ENCODE measurements at regions not wholly inside any gene's neighbourhood (a gene's known extent, or its start where the extent isn't known, plus 50 kb on each side); places are given as distances from the start of the nearest gene placed in this dataset.

DNA sequence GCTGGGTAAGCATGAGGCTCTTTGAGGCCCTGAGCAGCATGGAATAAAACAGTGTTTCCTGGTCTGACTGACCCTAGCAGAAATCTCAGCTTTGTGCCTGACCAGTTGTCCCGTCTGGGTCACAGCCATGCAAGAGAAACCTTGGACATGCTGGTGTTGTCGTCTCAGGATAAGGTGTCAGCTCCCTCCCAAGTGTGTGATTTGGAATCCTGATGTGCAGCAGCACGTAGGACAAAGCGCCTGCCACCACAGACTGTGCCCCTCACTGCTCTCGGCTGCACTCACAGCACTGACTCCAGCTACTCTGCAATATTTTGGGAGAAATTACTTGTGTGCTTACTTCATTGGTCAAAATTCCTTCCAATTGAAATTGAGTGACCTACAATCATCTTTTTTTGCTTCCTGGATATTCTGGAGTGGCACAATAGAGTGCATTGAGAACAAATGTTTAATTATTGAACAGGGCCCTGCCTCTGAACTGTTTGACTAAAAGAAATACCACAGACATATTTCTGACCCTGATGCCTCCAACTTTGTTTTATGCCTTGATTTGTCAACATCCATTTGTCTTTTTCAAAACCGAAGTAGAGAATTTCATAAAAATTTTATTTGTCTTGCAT, 352.4 kb downstream of the SOCS6 start:
- Histone ChIP-seq H3K27ac (no peak overlapping the region), H3K36me3 (no peaks in the 10 kb centered on the region), H3K4me3 (no peak overlapping the region), H3K4me1 (ENCODE audit: low read depth) (no peaks in the 10 kb centered on the region), H3K27me3 (no peaks in the 10 kb centered on the region), H3K9me3 (ENCODE audit: low read depth) (no peaks in the 10 kb centered on the region)
- TF ChIP-seq, protein P1, sequence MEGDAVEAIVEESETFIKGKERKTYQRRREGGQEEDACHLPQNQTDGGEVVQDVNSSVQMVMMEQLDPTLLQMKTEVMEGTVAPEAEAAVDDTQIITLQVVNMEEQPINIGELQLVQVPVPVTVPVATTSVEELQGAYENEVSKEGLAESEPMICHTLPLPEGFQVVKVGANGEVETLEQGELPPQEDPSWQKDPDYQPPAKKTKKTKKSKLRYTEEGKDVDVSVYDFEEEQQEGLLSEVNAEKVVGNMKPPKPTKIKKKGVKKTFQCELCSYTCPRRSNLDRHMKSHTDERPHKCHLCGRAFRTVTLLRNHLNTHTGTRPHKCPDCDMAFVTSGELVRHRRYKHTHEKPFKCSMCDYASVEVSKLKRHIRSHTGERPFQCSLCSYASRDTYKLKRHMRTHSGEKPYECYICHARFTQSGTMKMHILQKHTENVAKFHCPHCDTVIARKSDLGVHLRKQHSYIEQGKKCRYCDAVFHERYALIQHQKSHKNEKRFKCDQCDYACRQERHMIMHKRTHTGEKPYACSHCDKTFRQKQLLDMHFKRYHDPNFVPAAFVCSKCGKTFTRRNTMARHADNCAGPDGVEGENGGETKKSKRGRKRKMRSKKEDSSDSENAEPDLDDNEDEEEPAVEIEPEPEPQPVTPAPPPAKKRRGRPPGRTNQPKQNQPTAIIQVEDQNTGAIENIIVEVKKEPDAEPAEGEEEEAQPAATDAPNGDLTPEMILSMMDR (IDR thresholded peaks at IDR 0.05; ENCODE audit: low read depth, low read length), result no peak
- DNase-seq (ENCODE audit: low read depth in 1 of 2, low spot score in 1 of 2), result no peak

DNA sequence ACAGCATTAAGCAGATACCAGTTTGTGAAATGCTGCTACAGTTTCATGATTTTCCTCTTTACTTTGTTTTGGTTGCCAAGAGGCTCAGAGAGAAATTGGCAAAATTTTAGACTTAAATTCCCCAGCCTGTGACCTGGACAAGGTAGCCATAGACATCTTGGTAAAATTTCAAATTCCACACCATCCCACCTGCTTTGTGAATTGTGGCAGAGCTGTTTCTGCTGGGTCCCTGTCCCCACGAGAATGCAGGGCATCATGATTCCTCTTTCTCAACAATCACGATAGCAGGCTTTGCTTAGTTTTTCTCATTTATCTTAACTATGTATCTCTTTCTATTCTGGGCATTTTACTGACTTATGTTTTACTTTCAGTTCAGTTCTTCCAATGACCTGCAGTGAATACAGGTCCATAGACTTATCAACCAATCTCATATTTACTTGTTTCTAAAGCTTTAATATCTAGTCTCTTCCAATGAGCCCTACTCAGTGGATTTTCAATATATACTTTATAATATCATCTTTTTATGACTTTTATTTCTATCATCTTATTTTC, 351.6 kb downstream of the SOCS6 start:
- Histone ChIP-seq H3K27me3 (no peaks in the 10 kb centered on the region), H3K27ac (no peak overlapping the region), H3K9me3 (ENCODE audit: low read depth) (no peaks in the 10 kb centered on the region), H3K36me3 (no peaks in the 10 kb centered on the region), H3K4me1 (ENCODE audit: low read depth) (no peaks in the 10 kb centered on the region), H3K4me3 (no peak overlapping the region)
- DNase-seq (ENCODE audit: low read depth in 1 of 2, low spot score in 1 of 2), result no peak
- TF ChIP-seq, protein P1 (IDR thresholded peaks at IDR 0.05; ENCODE audit: low read depth, low read length), result no peak

DNA sequence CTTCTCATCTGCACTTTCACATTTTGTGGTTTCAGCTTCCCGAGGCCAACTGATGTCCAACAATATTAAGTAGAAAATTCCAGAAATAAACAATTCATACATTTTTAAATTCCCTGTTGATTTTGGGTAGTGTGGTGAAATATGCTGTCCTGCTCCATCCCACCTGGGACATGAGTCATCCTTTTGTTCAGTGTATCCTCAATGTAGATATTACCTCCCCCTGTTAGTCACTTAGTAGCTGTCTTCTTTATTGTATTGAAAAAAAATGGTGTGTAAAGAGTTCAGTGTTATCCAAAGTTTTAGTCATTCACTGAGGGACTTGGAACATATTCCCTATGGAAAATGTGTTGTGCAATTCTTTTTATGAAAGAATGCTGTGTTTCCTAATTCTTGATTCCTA, 348.1 kb downstream of the SOCS6 start:
- Histone ChIP-seq H3K4me3 (no peak overlapping the region), H3K9me3 (ENCODE audit: low read depth) (no peaks in the 10 kb centered on the region), H3K36me3 (no peaks in the 10 kb centered on the region), H3K27ac (no peak overlapping the region), H3K4me1 (ENCODE audit: low read depth) (no peaks in the 10 kb centered on the region), H3K27me3 (no peaks in the 10 kb centered on the region)
- DNase-seq (ENCODE audit: low read depth in 1 of 2, low spot score in 1 of 2), result peak in 1 of 2 donors; percentile 79
- TF ChIP-seq, protein P1 (IDR thresholded peaks at IDR 0.05; ENCODE audit: low read depth, low read length), result no peak

DNA sequence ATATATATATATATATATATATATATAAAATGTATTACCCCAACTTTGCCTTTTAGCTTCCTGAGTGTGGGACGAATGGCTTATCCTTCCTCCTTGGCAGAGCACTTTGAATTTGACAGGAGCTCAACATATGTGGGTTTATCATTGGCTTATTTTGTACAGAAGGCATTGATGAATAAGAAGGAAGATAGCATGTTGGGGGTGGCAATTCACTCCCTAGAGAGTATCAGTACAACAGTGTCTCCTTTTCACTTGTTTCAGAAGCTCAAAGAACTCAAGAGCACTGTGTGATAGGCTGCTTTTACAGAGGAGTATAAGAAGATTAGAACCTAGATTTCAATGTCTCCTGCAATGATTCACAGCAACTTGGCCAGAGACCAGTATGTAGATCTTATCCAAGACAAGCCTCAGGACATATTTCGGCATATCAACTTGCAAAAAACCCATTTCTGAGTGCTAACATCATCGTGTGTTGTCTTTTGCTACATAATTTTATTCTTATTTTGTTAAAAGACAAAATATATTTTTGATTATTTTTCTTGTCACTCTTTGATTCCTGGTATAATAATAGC, 345.8 kb downstream of the SOCS6 start:
- Histone ChIP-seq H3K27me3 (no peaks in the 10 kb centered on the region), H3K36me3 (no peaks in the 10 kb centered on the region), H3K4me3 (no peak overlapping the region), H3K4me1 (ENCODE audit: low read depth) (no peaks in the 10 kb centered on the region), H3K9me3 (ENCODE audit: low read depth) (no peaks in the 10 kb centered on the region), H3K27ac (no peak overlapping the region)
- peak in 1 of 2 donors; percentile 21 for DNase-seq (ENCODE audit: low read depth in 1 of 2, low spot score in 1 of 2)
- TF ChIP-seq, protein P1 (IDR thresholded peaks at IDR 0.05; ENCODE audit: low read depth, low read length), result no peak

DNA sequence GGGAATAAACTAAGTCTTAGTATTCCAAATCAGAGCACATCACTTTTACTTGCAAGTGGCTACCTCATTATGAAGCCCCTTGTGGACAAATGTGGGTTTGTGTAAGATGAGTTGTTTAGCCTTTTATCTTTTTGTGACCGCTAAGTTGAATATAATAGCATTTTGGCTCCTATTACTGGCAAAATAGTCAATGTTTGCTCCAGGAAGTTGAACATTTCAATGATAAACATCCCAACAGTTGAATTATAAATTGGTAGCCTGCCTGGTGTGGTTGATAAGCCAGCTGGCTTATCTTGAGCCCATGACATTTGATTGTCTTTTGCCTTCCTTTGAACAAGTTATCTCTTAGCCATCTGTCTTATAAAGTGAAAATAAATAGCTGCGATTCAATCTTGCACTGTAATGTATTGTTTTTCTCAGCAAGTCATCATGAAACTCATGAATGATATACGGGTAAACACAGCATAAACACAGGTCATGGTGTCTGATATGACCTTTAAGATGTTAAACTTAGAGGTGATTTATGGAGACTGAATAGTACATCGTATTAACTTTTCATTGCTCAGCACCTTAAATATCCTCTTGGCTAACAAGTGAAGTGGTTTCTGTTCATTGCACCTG, 338.4 kb downstream of the SOCS6 start:
- TF ChIP-seq, protein P1 (IDR thresholded peaks at IDR 0.05; ENCODE audit: low read depth, low read length), result no peak
- H3K9me3 ChIP-seq (ENCODE audit: low read depth), result no peaks in the 10 kb centered on the region
- no peaks in the 10 kb centered on the region for H3K4me1 ChIP-seq (ENCODE audit: low read depth)
- H3K27ac ChIP-seq, result no peak overlapping the region
- DNase-seq (ENCODE audit: low read depth in 1 of 2, low spot score in 1 of 2), result no peak
- H3K27me3 ChIP-seq, result no peaks in the 10 kb centered on the region
- no peak overlapping the region for H3K4me3 ChIP-seq
- H3K36me3 ChIP-seq, result no peaks in the 10 kb centered on the region

Measured in cardiac muscle cell (in vitro differentiated cells and primary cell).